Esophagus muscularis mucosa (tissue), 3 donors: ENCODE measurements at regions not wholly inside any gene's neighbourhood (a gene's known extent, or its start where the extent isn't known, plus 50 kb on each side); places are given as distances from the start of the nearest gene placed in this dataset.

Experiments
- CTCF ChIP-seq, 3 experiments: fragments of 200-600 bp in 2 of 3; fragments of 450-650 bp in 1 of 3; sonication (generic) in 2 of 3; IDR thresholded peaks; one replicate each; pipeline ENCODE4 v1.5.1; 2017 to 2019; ENCODE audit warnings: antibody characterized with exemption in 3 of 3, mild to moderate bottlenecking in 2 of 3, moderate library complexity in 1 of 3
- EP300 ChIP-seq: sonication (generic); formaldehyde crosslinking; IDR thresholded peaks from one replicate; pipeline ENCODE4 v1.6.1; 2017; ENCODE audit warnings: antibody characterized with exemption

- no peak for TF ChIP-seq CTCF (IDR thresholded peaks at IDR 0.05)
- no peak for TF ChIP-seq EP300
Measured at GRCh38 chr7:119395024-119395423, 878.0 kb upstream of the KCND2 start.
